Dermis blood vessel endothelial cell (primary cell): ENCODE measurements at regions not wholly inside any gene's neighbourhood (a gene's known extent, or its start where the extent isn't known, plus 50 kb on each side); places are given as distances from the start of the nearest gene placed in this dataset.

Source experiments
- DNase-seq: peaks from one replicate; pipeline ENCODE4 v3.0.0; 2010

DNA sequence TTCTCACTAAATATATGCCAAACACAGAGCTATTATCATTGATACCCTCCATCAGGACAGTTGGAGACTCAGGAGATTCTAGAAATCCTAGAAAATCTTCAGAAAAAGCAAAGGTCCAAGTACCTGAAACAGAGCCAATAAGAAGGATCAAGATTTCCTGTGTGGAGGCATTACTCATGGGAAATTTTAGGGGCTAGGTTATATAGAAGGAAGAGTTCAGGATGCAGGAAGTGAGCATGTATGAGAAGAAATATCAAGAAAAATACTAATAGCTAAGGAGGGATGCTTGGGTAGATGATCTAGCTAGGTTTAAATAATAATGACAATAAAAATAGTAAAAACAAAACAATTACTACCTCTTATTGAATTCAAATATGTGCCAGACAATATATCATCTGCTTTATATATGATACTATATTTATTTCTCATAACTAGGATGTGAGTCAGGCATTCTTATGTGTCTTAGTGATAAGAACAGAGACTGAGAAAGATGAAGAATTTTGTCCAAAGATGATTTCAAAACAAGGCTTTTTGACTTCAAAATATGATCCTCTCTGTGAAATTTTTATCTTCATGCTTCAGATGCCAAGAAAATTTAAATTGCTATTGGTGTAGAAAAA, 66.4 kb upstream of the HHIP start:
- peak; percentile 82 for DNase-seq

GRCh38 chr4:144580430-144580829, 65.5 kb upstream of the HHIP start:
- no peak for DNase-seq

- DNase-seq: peak; percentile 54
Measured at GRCh38 chr4:144582105-144582850, 63.7 kb upstream of the HHIP start.

DNA sequence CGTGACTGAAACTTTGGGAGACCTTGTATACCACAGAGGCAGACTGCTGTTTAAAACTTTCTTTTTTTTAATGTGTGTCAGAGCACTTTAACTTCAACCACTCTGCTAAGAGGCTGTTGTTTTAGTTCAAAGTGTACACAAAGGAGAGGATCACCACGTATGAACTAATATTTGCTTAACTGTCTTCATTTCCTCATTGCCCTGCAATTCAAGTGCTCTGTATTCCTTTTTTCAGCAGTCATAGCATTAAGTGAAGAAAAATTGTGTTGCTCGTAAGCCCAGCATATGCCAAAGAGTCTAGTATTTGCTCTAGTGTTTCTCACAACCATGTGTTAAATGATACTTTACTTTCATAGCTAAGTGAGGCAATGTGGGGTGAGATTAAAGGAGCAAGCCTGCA, 63.0 kb upstream of the HHIP start:
- DNase-seq: no peak

DNA sequence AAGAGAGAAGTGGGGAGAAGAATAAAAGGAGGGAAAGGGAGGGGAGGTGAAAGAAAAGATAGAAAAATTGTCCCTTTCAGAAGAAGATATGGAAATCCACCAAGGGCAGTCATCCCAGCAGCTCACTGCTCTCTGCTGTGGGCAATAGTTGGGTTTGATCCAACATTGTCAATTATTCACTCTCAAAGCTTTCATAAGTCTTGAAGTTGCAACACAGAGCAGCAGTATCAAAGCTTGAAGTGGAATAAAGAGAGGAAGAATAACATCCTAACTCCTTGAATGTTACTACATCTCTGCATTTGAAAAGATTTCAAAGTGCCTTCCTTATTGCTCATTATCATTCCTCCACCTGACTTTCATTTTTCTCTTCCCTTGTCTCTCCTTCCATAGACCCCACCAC, 62.3 kb upstream of the HHIP start:
- DNase-seq: peak; percentile 53

GRCh38 chr4:144584428-144584827, 61.5 kb upstream of the HHIP start:
- DNase-seq: peak; percentile 49

DNA sequence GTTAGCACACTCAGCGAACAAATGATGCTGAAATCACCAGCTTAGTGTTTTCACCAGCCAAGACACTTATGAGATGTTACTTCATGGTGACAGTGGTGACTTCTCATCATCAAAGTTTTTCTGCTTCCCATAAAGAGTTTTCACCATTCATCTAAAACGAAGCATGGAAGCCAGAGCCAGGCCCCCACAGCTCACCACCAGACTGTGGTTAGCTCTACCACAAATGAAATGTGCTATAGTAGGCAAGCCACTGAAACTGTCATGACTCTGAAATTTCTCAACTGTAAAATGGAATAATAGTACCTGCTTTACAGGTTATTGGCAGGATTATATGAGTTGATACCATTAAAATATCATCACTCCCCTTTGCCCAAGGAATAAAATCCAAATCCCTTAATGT, 56.4 kb upstream of the HHIP start:
- DNase-seq: no peak

DNA sequence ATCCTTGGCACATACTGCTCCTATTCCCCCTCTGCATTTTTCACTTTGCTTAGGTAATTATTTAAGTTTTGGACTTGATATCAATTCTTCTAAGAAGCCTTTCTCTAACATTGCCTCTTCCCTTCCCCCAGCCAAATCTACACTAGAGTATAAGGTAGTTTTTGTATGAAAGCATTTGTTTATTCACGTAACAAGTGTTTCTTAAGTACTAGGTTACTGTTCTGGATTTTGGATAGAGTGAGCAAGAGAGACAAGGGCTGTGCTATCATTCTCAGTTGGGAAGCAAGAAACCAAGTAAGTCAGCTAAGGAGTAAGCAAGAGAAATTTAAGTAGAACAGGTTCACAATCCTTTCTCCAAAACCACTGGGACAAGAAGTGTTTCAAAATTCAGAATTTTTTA, 55.9 kb upstream of the HHIP start:
- DNase-seq: no peak

DNA sequence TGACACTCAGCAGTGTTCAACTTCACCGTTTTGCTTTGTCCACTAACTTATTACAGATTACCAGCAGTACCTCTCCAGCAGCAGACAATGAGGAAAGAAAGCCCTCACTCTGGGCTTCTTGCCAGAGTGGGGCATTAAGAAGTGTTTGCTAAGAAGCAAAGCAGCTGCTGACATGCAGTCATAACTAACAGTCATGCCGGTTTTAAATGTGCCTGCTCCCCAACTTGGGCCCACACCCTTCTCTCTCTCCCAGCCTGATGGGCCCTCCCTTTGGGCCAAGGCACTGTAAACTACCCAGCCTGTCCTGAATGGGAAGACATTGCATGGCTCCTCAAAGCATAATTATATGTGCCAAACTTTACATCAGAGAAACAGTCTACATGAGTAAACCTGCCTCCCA, 54.6 kb upstream of the HHIP start:
- peak; percentile 85 for DNase-seq

GRCh38 chr4:144592264-144592663, 53.7 kb upstream of the HHIP start:
- DNase-seq: peak; percentile 69

DNA sequence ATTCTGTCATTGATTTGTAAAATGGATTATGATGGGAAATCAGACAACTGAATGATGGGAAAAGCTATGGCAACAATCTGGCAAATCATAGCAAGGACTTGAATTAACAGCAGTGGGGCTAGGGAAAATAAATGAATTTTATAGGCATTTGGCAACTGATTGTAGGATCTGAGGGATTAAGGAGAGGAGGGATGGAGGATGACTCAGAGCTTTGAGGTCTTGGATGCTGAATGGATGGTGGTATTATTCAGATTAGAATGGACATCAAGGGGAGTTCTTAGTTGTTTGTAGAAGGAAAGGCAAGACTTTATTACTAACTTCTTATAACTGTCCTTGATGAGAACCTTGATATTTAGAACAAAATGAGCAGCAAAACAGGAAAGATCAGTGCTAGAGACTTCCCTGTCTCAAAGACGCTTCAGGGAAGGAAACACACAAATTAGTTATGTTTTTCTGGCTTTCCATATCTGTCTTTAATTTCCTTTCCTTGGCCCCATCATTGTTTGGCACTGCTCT, 51.4 kb upstream of the HHIP start:
- peak; percentile 28 for DNase-seq

GRCh38 chr4:144595681-144596080, 50.3 kb upstream of the HHIP start:
- DNase-seq: no peak
